Activated CD4-positive, alpha-beta T cell treated with anti-CD3 and anti-CD28 coated beads, Interleukin-2, amount 10 ng/mL, durations not matched to agents 7 days and 5 days (primary cell): ENCODE measurements at regions not wholly inside any gene's neighbourhood (a gene's known extent, or its start where the extent isn't known, plus 50 kb on each side); places are given as distances from the start of the nearest gene placed in this dataset.

ENCODE experiments used
- CTCF ChIA-PET: fragments of 350-600 bp; sonication (Branson Sonifier 250); formaldehyde crosslinking; loops from one replicate; lab custom pipeline; 2021; ENCODE audit warnings: antibody characterized with exemption; lab: Charles Lee
- POLR2A ChIA-PET: fragments of 350-600 bp; sonication (Branson Sonifier 250); formaldehyde crosslinking; loops from one replicate; lab custom pipeline; 2021; ENCODE audit warnings: antibody characterized with exemption; lab: Charles Lee
- DNase-seq: peaks from one replicate; pipeline ENCODE4 v3.0.0-alpha.2; 2020
- H3K27ac Mint-ChIP-seq: one replicate; pipeline ENCODE4 v1.8.0; 2021; ENCODE audit warnings: mild to moderate bottlenecking, moderate library complexity, mixed read lengths
- H3K27me3 Mint-ChIP-seq: one replicate; pipeline ENCODE4 v1.8.0; 2021; ENCODE audit warnings: mixed read lengths
- H3K36me3 Mint-ChIP-seq: one replicate; pipeline ENCODE4 v1.8.0; 2021; ENCODE audit warnings: low read depth, mixed read lengths
- H3K4me1 Mint-ChIP-seq: one replicate; pipeline ENCODE4 v1.8.0; 2021; ENCODE audit warnings: mixed read lengths
- H3K4me3 Mint-ChIP-seq: one replicate; pipeline ENCODE4 v1.8.0; 2021; ENCODE audit warnings: mild to moderate bottlenecking, moderate library complexity, mixed read lengths
- H3K9me3 Mint-ChIP-seq: one replicate; pipeline ENCODE4 v1.8.0; 2021; ENCODE audit warnings: mixed read lengths

DNA sequence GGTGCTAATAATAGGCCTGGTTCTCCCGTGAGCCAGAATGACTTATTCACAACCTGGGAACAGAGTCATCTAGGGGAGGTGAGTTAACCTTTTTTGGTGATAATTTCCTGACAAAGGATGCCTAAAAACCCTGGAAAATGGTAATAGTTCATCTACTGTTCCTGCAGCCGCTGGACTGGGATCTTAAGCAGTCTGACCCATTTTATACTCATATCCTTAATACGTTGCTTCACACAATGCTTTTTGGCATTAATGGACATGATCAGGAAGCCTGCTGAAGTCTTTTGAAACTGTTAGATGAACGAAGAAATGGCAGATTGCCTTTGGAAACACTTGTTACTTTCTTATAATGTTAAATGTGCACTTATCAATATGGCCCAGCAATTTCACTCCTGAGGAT lies 81.9 kb upstream of the BMP2 start:
- Mint-ChIP-seq H3K4me1 (no peaks in the 10 kb centered on the region), H3K4me3 (no peak overlapping the region), H3K27ac (no peak overlapping the region), H3K36me3 (no peaks in the 10 kb centered on the region), H3K9me3 (peaks cover 7% of the 10 kb centered on the region), H3K27me3 (no peaks in the 10 kb centered on the region)
- POLR2A ChIA-PET = no interaction called here
- CTCF ChIA-PET = no interaction called here
- no peak for DNase-seq

GRCh38 chr20:6685181-6685582 lies 82.3 kb upstream of the BMP2 start:
- Mint-ChIP-seq H3K36me3 (no peaks in the 10 kb centered on the region), H3K27ac (no peak overlapping the region), H3K27me3 (no peaks in the 10 kb centered on the region), H3K9me3 (peaks cover 7% of the 10 kb centered on the region), H3K4me1 (no peaks in the 10 kb centered on the region), H3K4me3 (no peak overlapping the region)
- POLR2A ChIA-PET = no interaction called here
- no peak for DNase-seq
- CTCF ChIA-PET = no interaction called here

GRCh38 chr20:6683021-6683977 lies 84.2 kb upstream of the BMP2 start:
- Mint-ChIP-seq H3K4me1 (no peaks in the 10 kb centered on the region), H3K27ac (no peak overlapping the region), H3K36me3 (no peaks in the 10 kb centered on the region), H3K4me3 (no peak overlapping the region), H3K27me3 (no peaks in the 10 kb centered on the region), H3K9me3 (peaks cover 2% of the 10 kb centered on the region)
- ChIA-PET POLR2A (no interaction called here), CTCF (no interaction called here)
- no peak for DNase-seq

DNA sequence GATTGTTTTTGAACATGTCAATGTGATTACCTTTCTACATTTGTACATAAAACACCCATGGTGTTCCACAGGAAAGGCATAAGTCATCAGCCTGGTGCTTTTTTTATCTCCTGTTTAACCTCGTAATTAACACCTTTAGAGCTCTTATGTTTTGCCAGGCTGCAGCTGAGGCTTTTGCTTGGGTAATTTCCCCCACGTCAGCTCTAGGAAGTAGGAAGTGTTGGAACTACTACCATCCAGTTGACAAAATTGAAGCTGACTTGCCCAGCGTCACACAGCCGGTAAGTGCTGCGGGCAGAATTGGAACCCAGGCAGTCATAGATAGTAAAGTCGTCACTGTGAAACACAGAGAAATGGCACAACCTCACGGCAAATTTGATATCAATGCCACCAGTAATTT lies 86.6 kb upstream of the BMP2 start:
- ChIA-PET POLR2A (no interaction called here), CTCF (no interaction called here)
- no peaks in the 10 kb centered on the region for H3K27me3 Mint-ChIP-seq
- no peak for DNase-seq
- no peak overlapping the region for H3K27ac Mint-ChIP-seq
- H3K4me3 Mint-ChIP-seq = no peak overlapping the region
- no peaks in the 10 kb centered on the region for H3K36me3 Mint-ChIP-seq
- no peaks in the 10 kb centered on the region for H3K9me3 Mint-ChIP-seq
- H3K4me1 Mint-ChIP-seq = no peaks in the 10 kb centered on the region

DNA sequence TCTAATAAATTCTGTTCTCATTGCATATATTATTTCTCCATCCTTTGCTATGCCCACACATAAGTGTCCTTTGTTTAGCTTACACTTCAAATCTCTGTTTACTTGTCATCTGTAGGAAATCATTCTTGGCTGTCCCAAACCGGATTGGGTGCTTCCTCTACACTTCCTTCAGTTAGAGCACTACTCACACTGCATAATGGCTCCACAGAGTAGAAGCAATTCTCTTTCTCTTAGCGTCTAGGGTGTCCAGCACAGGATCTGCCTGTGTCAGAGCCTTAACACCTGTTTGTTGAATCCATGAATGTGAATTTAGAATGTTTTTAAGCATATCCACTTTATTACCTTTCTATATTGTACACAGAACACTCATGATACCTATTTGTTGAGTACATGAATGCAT lies 87.0 kb upstream of the BMP2 start:
- CTCF ChIA-PET = no interaction called here
- DNase-seq = no peak
- Mint-ChIP-seq H3K4me3 (no peak overlapping the region), H3K27me3 (no peaks in the 10 kb centered on the region), H3K36me3 (no peaks in the 10 kb centered on the region), H3K9me3 (no peaks in the 10 kb centered on the region), H3K27ac (no peak overlapping the region), H3K4me1 (no peaks in the 10 kb centered on the region)
- POLR2A ChIA-PET = no interaction called here

DNA sequence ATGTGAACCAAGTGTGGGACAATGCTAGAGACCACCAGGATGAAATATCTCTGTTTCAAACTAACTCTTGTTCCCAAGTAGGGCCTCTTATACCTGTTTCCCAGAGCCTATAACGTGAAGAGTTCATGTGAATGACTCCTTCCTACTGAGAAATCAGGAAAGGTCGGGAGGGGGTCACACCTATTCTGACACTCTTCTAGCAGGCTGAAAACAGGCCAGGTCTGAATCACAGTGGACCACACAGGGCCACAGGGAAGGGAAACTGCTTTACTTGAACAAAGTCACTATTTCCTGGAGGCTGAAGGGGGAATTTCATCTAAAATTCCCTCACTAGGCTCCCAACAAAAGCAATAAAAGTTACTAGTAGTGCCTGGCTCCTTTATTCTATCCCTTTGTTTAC lies 88.4 kb upstream of the BMP2 start:
- Mint-ChIP-seq H3K27me3 (no peaks in the 10 kb centered on the region), H3K4me1 (no peaks in the 10 kb centered on the region), H3K36me3 (no peaks in the 10 kb centered on the region), H3K9me3 (no peaks in the 10 kb centered on the region), H3K27ac (no peak overlapping the region), H3K4me3 (no peak overlapping the region)
- ChIA-PET CTCF (no interaction called here), POLR2A (no interaction called here)
- DNase-seq = no peak

- Mint-ChIP-seq H3K4me3 (no peak overlapping the region), H3K27me3 (no peaks in the 10 kb centered on the region), H3K4me1 (no peaks in the 10 kb centered on the region), H3K27ac (no peak overlapping the region), H3K36me3 (no peaks in the 10 kb centered on the region), H3K9me3 (no peaks in the 10 kb centered on the region)
- DNase-seq = no peak
- ChIA-PET CTCF (no interaction called here), POLR2A (no interaction called here)
Measured at GRCh38 chr20:6678101-6678500, 89.4 kb upstream of the BMP2 start.

GRCh38 chr20:6674831-6675230 lies 92.7 kb upstream of the BMP2 start:
- Mint-ChIP-seq H3K36me3 (no peaks in the 10 kb centered on the region), H3K4me1 (no peaks in the 10 kb centered on the region), H3K27me3 (no peaks in the 10 kb centered on the region), H3K9me3 (peaks cover 2% of the 10 kb centered on the region), H3K4me3 (no peak overlapping the region), H3K27ac (no peak overlapping the region)
- POLR2A ChIA-PET = no interaction called here
- CTCF ChIA-PET = no interaction called here
- DNase-seq = no peak

DNA sequence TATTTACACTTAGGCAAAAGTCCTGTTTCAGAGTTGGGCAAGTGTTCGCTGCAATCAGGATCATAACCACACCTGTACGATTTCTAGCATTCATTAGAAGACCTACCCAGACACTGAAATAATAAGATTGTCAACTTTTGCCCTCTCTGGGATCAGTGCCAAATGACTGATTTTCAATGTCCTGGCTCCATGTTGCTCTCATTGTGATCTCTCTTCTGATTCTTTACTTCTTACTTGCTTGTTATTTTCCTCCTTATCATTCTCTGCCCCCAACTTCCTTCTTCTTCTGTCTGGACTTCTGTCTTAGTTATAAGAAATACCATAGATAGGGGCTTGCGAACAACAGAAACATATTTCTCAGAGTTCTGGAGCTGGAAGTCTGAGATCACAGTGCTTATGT lies 94.4 kb upstream of the BMP2 start:
- Mint-ChIP-seq H3K4me1 (no peaks in the 10 kb centered on the region), H3K27me3 (no peaks in the 10 kb centered on the region), H3K4me3 (no peak overlapping the region), H3K27ac (no peak overlapping the region), H3K9me3 (peaks cover 2% of the 10 kb centered on the region), H3K36me3 (no peaks in the 10 kb centered on the region)
- CTCF ChIA-PET = interaction anchor here (0.6 kb wide), 1 partner anchor 254 kb away, joined by 4 read pairs; no protein-coding TSS in a partner anchor
- no peak for DNase-seq
- POLR2A ChIA-PET = no interaction called here

DNA sequence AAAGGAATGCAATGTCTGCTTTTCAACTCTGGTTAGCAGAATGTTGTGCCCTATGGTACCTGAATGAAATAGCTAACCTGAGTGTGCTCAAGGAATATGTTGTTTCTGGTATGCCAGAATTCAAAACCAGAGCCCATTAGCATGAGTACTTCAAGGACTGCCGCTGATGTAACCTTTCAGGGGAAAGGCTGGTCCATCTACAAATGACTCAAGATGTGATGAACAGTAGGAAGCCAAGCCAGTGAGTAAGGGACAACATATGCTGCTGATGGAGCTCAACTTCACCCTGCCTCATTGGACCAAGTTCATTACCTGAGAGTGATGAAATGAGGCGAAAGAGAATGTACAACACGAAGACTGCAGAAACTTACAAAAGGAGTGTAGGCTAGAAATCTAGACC lies 95.7 kb upstream of the BMP2 start:
- no peak for DNase-seq
- ChIA-PET POLR2A (no interaction called here), CTCF (no interaction called here)
- Mint-ChIP-seq H3K27me3 (no peaks in the 10 kb centered on the region), H3K4me3 (no peak overlapping the region), H3K9me3 (peaks cover 2% of the 10 kb centered on the region), H3K36me3 (no peaks in the 10 kb centered on the region), H3K27ac (no peak overlapping the region), H3K4me1 (no peaks in the 10 kb centered on the region)

DNA sequence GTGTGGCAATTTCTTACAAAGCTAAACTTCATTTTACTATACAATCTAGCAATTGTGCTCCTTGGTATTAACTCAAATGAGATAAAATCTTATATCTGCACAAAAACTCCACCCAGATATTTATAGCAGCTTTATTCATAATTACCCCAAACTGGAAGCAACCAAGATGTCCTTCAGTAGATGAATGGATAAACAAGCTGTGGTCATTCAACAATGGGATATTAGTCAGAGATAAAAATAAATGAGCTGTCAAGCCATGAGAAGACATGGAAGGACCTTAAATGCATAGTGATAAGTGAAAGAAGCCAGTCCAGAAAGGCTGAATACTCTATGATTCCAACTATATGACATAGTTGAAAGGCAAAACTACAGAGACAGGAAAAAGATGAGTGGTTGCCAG lies 98.9 kb upstream of the BMP2 start:
- Mint-ChIP-seq H3K4me3 (no peak overlapping the region), H3K27me3 (no peaks in the 10 kb centered on the region), H3K36me3 (no peaks in the 10 kb centered on the region), H3K9me3 (peaks cover 4% of the 10 kb centered on the region), H3K27ac (no peak overlapping the region), H3K4me1 (no peaks in the 10 kb centered on the region)
- no peak for DNase-seq
- POLR2A ChIA-PET = no interaction called here
- CTCF ChIA-PET = no interaction called here

DNA sequence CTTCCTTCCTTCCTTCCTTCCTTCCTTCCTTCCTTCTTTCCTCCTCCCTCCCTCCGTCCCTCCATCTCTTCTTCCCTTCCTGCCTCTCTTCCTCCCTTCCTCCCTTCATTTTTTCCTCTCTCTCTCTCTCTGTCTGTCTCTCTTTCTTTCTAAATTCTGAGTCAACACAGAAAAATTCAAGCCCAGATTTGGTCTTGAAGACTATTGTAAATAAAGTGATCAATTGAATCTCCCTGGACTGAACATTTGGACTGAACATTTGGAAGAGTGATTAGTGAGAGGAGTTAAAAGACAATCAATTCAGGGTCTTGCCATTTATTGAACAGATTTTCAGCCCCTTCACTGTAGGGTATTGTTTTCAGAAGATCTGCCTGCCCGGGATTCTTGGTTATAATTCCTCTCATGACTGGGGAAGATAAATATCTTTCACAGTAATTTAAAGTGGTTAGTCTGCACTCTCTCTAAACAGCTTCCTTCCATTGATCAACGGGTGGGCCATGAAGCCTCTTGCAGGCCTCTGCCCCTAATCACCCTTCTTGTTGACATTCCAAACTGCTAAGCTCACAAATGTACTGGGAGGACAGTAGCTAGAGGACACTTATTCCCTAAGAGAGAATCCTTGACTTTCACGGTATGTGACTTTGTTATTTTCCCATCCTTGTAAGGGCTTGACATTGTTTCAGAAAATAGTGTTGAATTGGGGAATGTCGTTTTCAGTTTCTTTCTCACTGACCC lies 101.7 kb upstream of the BMP2 start:
- Mint-ChIP-seq H3K27ac (no peak overlapping the region), H3K4me3 (no peak overlapping the region), H3K4me1 (no peaks in the 10 kb centered on the region), H3K27me3 (no peaks in the 10 kb centered on the region), H3K36me3 (no peaks in the 10 kb centered on the region), H3K9me3 (peaks cover 2% of the 10 kb centered on the region)
- DNase-seq = no peak
- ChIA-PET POLR2A (no interaction called here), CTCF (no interaction called here)

GRCh38 chr20:6665161-6665560 lies 102.3 kb upstream of the BMP2 start:
- Mint-ChIP-seq H3K4me1 (no peaks in the 10 kb centered on the region), H3K36me3 (no peaks in the 10 kb centered on the region), H3K9me3 (peaks cover 2% of the 10 kb centered on the region), H3K27me3 (no peaks in the 10 kb centered on the region), H3K27ac (no peak overlapping the region), H3K4me3 (no peak overlapping the region)
- ChIA-PET POLR2A (no interaction called here), CTCF (interaction anchor here (0.6 kb wide), 1 partner anchor 139 kb away, joined by 5 read pairs; no protein-coding TSS in a partner anchor)
- no peak for DNase-seq
